Globus pallidus (tissue), 1 donor: ENCODE measurements at regions not wholly inside any gene's neighbourhood (a gene's known extent, or its start where the extent isn't known, plus 50 kb on each side); places are given as distances from the start of the nearest gene placed in this dataset.

Experiments used
- DNase-seq: peaks from one replicate; pipeline ENCODE4 v3.0.0-alpha.2; 2015; ENCODE audit warnings: low spot score

GRCh38 chr5:123811831-123812230 lies 299.9 kb downstream of the CSNK1G3 start:
- DNase-seq = no peak

- DNase-seq = no peak
Observed at GRCh38 chr5:123810746-123811340, 298.9 kb downstream of the CSNK1G3 start.

GRCh38 chr5:123810253-123810652 lies 298.3 kb downstream of the CSNK1G3 start:
- no peak for DNase-seq

GRCh38 chr5:123809594-123810221 lies 297.7 kb downstream of the CSNK1G3 start:
- DNase-seq = no peak

GRCh38 chr5:123808461-123809380 lies 296.7 kb downstream of the CSNK1G3 start:
- no peak for DNase-seq

- no peak for DNase-seq
Observed at GRCh38 chr5:123807177-123807945, 295.4 kb downstream of the CSNK1G3 start.

- DNase-seq = no peak
Observed at GRCh38 chr5:123806644-123807043, 294.7 kb downstream of the CSNK1G3 start.

- no peak for DNase-seq
Observed at GRCh38 chr5:123805300-123805699, 293.3 kb downstream of the CSNK1G3 start.

GRCh38 chr5:123803359-123803758 lies 291.4 kb downstream of the CSNK1G3 start:
- no peak for DNase-seq

- no peak for DNase-seq
Observed at GRCh38 chr5:123802298-123802951, 290.4 kb downstream of the CSNK1G3 start.

- DNase-seq = no peak
Observed at GRCh38 chr5:123800640-123801039, 288.7 kb downstream of the CSNK1G3 start.

GRCh38 chr5:123795688-123796087 lies 283.7 kb downstream of the CSNK1G3 start:
- DNase-seq = no peak

GRCh38 chr5:123790226-123790625 lies 278.2 kb downstream of the CSNK1G3 start:
- no peak for DNase-seq

GRCh38 chr5:123787635-123788034 lies 275.7 kb downstream of the CSNK1G3 start:
- DNase-seq = no peak

GRCh38 chr5:123787136-123787535 lies 275.2 kb downstream of the CSNK1G3 start:
- DNase-seq = no peak

- no peak for DNase-seq
Observed at GRCh38 chr5:123786411-123786810, 274.4 kb downstream of the CSNK1G3 start.

GRCh38 chr5:123785162-123786071 lies 273.4 kb downstream of the CSNK1G3 start:
- DNase-seq = no peak

GRCh38 chr5:123783421-123783820 lies 271.4 kb downstream of the CSNK1G3 start:
- no peak for DNase-seq

- no peak for DNase-seq
Observed at GRCh38 chr5:123778641-123779040, 266.7 kb downstream of the CSNK1G3 start.

- DNase-seq = no peak
Observed at GRCh38 chr5:123776761-123777160, 264.8 kb downstream of the CSNK1G3 start.

GRCh38 chr5:123771715-123772114 lies 259.7 kb downstream of the CSNK1G3 start:
- no peak for DNase-seq
